ENCODE measurements at regions not wholly inside any gene's neighbourhood (a gene's known extent, or its start where the extent isn't known, plus 50 kb on each side); places are given as distances from the start of the nearest gene placed in this dataset.
"Not testable (repeated sequence)": the region's sequence is repeated elsewhere in the genome, so short reads cannot be mapped to it uniquely, and the experiment has no call there.

DNA sequence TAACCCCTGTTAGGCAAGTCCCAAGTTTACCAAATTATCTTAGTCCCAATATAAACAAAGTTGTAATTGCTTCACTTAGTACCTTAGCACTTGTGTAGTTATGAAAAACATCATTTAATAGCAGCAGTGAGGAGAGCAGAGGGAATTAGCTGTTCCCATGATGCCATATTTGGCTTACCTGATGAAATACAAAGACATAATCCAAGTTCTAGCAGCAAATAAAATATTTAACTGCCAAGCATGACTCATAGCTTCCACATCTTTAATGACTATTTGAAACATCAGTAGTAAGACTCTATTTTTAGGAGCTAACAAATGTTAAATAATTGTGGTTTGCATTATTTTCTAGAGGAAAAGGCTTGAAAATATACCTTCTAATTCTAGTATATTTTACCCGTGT lies 94.0 kb upstream of the MCHR2 start:
- DNase-seq = no peak

DNA sequence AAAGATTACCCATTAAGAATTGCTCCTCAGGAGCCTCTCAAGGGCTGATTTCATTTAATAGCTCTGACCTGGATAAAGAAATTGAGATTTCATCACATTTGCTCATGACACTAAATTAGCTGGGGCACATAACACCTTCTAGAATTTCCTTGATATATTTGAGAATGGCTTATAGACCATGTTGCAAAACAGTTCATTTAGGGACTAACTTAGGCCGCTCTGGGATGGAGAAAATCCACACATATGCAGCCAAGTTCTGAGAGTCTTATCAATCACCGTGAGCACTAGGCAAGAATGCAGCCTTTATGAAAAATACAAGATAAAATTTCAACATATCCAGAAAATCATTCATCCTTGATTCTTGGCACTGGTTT lies 91.0 kb upstream of the MCHR2 start:
- no peak for DNase-seq

DNA sequence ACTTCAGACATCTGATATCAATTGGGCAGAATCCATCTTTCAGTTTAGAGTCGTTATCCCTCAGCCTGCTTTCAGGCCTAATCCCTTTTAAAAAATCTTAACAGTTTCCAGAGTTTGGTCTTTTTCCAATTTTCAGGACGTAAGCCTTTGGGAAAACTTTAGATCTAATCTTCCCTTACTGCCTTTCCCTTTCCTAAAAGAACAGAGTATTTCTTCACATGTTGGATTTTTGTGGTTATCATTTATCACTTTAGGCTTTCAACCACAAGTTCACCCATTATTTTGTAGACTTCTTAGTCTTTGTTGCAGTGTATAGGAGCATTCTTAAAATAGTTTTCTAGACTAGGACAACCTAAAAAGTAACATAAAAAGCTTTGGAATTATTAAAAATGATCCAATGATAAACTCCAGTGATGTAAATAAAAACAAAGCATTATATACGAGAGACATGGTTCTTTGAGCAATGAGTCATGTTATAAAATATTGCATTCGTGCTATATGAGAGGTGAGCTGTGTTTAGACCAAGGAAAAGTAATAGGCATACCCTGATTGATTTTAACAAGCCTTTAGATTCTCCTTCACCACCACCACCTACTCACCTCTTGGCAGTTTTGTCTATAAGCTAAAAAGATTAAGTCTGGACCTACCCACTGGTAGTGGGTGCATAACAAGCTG lies 90.4 kb upstream of the MCHR2 start:
- DNase-seq = no peak

DNA sequence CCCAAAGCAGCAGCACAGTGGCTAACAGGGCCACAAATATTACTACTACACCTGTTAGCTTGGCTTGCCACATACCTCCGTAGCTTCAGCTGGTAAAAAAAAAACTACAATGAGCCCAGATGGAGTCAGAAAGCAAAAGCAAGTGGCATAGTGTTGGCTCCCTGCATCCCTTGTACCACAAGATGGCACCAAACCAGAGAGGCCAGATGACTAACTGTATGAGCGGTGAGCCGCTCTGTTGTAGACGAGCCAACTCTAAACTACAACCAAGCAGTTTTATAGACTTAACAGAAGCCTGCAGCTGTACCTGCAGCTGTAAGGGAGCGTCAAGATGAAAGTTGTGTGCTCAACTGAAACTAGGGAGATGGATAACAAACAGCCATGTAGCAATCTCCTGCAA lies 84.5 kb upstream of the MCHR2 start:
- DNase-seq = no peak

DNA sequence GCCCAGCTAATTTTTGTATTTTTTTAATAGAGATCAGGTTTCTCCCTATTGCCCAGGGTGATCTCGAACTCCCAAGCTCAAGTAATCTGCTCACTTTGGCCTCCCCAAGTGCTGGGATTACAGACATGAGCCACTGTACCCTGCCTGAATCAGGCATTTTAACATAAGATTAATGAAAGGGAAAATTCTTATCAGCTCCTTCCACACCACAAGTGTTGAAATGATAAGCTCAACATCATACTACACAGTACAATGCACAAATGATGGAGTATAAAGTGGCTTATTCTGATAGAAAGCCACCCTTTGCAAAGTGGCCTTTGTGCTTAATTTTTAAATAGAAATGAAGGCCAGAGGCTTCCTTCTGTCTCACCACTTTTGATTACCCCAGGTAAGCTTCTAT lies 71.3 kb upstream of the MCHR2 start:
- DNase-seq = no peak

DNA sequence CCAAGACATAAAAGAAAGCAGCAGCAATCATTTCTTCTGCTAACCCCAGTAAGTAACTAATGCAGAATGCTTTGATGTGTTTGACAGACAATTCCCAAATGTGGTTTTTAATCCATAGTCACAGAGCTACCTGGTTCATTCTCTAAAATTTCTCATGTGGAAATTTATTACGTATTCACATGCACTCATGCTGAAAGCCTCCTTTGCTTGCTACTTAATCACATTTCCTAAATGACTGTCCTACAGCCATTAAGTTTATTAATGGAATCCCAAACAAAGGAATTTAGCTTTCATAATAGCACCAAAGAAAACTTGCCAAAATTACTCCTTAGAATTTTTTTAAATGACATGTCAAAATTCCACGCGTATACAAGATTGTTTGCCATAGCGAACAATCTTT lies 68.6 kb upstream of the MCHR2 start:
- DNase-seq = no peak

DNA sequence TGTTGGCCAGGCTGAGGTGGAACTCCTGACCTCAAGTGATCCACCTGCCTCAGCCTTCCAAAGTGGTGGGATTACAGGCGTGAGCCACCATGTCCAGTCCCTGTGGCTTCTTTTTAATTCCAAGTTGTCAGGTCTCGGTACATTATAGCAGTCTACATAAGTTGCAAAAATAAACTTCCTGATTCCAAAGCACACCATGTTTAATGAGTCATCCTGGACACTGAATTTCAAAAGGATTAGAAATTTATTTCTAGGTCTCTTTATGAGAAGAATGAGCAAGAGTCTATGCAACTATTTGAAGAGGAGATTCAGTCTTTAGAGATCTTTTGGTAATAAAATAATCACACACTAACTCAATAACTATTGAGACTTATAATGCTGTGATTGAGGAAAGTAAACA lies 63.9 kb upstream of the MCHR2 start:
- DNase-seq = no peak

DNA sequence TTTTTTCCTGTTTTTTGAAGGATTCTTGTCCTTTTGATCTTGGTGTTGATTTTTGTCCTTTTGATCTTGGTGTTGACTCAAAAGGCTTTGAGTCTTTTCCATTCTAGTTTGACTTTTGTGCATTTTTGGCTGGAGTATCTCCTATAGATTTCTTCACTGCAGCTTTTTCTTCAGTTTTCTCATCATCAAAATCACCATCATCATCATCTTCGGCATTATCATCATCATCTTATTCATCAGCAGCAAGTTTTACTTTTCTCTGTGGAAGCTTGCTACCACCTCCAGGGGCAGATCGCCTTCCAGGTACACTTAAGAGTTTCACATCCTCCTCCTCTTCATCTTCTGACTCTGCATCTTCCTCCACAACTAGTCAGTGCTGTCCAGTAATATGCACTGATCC lies 56.5 kb upstream of the MCHR2 start:
- DNase-seq = no peak

DNA sequence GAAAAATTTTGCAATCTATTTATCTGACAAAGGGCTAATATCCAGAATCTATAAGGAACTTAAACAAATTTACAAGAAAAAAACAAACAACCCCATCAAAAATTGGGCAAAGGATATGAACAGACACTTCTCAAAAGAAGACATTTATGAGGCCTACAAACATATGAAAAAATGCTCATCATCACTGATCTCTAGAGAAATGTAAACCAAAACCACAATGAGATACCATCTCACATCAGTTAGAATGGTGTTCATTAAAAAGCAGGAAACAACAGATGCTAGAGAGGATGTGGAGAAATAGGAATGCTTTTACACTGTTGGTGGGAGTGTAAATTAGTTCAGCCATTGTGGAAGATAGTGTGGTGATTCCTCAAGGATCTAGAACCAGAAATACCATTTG lies 49.9 kb upstream of the MCHR2 start:
- DNase-seq = not testable (repeated sequence)

Measured in inflammatory macrophage (primary cell).